GM21360 (cell line): ENCODE measurements at regions not wholly inside any gene's neighbourhood (a gene's known extent, or its start where the extent isn't known, plus 50 kb on each side); places are given as distances from the start of the nearest gene placed in this dataset.
"Not testable (repeated sequence)": the region's sequence is repeated elsewhere in the genome, so short reads cannot be mapped to it uniquely, and the experiment has no call there.

Experiments used
- ATAC-seq: cut with Tn5 transposase; IDR thresholded peaks from one replicate; pipeline ENCODE4 v1.9.1; 2021; ENCODE audit warnings: mild to moderate bottlenecking, moderate library complexity; ENCODE audit not compliant: unreplicated experiment

DNA sequence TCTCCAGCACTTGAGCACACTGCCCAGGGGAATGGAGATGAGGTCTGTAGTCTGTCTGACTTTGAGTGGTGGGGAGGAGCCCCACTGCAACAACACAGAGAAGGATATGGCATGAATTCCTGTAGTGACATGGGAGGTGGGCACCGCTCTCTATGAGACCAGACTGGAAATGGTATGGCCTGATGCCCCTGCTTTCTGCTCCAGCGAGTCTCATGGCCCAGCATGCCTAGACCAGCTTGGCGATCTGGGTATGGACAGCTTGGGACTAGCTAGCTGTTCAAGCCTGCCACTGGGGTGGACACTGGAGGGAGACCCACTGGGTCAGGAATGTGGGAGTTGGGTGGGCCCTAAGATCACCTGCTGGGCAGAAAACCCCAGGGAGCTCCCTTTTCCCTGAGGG lies 477.8 kb upstream of the SEL1L start:
- no peak for ATAC-seq

- ATAC-seq: no peak
These were observed 495.4 kb upstream of the SEL1L start for GRCh38 chr14:82029038-82029437.

GRCh38 chr14:82035397-82035796 lies 501.7 kb upstream of the SEL1L start:
- ATAC-seq: no peak

DNA sequence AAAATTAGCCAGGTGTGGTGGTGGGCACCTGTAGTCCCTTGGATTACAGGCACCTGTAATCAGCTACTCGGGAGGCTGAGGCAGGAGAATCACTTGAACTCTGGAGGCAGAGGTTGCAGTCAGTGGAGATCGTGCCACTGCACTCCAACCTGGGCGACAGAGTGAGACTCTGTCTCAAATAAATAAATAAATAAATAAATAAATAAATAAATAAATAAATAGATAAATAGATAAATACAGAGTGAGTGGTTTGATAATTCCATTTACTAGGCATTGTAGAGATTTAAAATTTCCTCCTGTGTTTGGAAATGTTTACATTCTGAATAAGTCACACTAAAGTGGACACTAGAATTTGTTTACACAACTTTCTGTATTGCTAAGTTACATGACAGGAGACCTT lies 504.4 kb upstream of the SEL1L start:
- ATAC-seq: not testable (repeated sequence)

DNA sequence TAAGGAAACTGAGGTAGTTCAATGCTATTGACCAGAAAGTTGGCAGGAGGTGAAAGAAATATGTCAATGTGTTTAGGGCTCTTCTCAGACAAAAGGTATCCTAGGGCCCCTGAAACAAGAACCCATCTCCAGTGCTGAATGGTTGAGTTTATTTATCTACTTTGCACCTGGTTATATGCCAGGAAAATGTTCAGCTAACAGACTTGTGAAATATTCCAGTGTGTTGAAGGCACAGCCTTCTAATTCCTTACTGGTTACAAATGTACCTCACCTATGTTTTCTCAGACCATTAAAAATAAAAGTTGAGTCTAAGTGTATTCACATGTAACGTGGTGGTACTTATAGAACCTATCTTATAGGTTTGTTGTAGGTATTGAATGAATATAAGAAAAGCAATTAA lies 511.7 kb upstream of the SEL1L start:
- no peak for ATAC-seq

GRCh38 chr14:82046512-82047226 lies 513.0 kb upstream of the SEL1L start:
- no peak for ATAC-seq

- ATAC-seq: no peak
These were observed 514.3 kb upstream of the SEL1L start for GRCh38 chr14:82047777-82048470.

DNA sequence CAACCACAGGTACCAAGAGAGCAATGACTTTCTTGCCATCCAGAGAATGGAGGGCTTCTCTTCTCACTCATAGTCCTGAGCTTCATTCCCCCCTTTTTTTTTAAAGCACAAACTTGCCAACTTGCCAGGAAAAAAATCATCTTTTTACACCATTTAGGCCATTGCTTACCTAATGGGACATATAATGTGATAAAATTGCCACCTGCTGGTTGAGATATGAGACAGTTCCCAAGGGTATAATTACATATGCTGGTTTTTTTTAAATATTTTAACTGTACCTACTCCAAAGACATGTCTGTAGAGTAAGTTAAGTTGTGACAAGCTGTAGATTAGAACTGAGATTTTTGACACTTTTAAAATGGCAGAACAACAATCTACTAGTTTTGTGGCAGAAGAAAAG lies 519.1 kb upstream of the SEL1L start:
- no peak for ATAC-seq

DNA sequence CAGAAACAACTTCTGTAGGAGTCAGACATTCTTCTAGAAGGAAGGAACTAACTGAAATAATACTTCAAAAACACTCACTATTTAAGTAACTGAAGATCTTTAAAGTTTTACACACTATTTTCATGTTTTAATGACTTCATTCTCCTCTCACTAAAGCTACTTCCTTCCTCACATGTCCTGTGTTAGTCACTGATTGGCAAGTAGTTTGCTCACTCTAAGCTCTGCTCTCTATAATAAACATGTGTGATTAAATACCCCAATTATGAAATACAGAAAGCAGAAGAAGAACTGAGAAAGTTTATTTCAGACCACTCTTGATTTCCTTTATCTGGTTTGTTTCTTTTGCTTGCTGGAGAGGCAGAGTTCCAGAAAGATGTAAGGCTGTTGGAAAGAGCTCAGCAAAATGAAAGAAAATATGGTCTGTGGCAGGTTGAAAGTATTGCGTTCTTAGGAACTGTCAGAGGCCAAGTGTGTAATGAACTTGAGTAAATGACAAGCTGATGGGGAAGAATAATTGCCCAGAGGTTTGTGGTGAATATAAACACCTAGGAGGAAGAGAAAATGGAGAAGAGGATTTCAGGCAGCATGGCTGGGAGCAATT lies 522.0 kb upstream of the SEL1L start:
- no peak for ATAC-seq

- no peak for ATAC-seq
These were observed 526.6 kb upstream of the SEL1L start for GRCh38 chr14:82060219-82060618.

DNA sequence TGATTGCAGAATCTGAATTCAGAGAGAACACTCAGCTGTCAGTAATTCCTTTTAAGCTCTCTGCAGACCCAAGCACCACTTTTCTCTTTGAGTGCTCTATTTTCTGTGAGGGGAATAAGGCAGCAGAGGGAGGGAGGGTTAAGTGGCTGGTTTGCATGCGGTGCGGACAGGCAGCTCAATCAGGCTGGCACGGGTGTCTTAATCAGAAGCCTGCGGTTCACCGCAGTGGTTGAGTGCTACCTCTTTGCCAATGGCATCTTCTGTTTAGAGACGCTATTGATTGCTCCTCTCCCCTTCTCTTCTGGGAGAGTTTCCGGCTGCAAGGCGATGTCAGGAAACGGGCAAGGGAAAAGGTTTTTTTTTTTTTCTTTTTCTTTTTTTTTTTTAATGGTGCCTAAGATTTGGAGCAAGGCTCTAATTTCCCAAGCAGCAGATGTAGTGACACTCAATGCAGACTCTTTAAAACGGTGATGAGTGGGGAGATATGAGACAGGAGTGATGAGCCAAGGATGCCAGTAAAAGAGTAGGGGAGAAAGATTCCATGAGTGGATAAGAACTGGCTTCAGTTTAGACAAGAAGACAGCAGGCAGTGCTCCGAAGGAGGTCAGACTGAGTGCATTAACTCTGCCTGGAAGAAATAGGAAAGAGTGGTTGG lies 533.7 kb upstream of the SEL1L start:
- ATAC-seq: no peak

DNA sequence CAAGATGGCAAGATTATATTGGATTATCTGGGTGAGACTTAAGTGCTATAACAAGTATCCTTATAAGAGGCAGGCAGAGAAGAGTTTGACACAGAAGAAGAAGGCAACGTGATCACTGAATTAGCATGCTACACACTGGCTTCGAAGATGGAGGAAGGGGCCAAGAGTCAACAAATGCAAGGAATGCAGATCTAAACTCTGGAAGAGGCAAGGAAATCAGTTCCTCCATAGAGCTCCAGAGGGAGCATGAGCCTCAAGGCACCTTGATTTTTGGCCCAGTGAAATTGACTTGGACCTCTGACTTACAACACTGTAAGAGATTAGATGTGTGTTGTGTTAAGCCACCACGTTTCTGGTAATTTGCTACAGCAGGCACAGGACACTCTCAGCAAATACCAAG lies 536.4 kb upstream of the SEL1L start:
- ATAC-seq: no peak

DNA sequence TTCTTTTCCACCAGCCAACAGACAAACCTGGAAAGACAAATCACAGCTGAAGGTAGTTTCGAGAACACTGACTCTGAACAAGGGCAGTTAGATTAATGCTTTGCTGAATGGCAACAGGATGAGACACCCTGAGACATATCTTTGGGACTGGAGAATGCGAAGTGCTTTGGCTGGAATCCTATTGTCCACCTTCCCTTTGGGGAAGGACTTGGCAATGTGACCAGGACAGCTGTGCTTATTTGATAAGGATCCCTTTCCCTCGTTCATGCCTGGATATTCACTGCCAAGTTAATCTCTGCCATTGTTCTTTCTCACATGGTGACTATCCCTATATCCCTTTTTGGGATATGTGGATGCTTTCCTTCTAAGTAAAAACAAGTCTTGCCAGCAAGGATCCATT lies 537.1 kb upstream of the SEL1L start:
- ATAC-seq: no peak

DNA sequence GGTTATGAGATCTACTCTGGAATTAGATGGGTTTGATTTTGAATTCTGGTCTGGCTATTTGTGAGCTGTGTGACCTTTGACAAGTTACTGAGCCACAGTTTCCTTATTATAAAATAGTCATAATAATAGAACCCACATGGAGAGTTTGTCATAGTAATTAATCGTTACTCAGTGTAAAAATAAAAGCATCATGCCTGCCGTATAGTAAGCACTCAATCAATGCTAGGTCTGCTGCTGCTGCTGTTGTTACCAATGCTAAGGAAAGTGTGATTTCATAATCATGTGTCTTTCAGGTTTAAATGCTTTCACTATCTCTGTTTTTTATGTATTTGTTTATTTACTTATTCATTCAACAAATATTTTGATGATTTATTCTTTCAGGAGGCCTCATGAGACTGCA lies 539.9 kb upstream of the SEL1L start:
- no peak for ATAC-seq

DNA sequence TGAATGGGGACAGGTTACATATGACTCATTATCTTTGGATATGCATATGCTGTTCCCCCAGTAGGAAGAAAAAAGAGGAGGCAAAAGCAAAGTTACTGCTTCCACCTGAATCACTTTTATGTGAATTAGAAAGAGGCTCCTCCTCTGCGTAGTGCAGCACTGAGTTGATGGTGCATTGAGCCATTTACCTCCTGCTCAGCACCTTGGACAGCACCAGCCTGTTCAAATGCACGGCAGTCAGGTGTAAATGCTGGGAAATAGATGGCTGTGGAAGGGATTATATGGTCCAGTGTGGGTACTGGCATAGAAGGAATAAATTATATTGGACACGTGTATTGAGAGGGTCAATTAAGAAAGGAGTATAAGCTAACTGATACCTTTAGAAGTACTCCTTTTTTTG lies 541.9 kb upstream of the SEL1L start:
- no peak for ATAC-seq

- no peak for ATAC-seq
These were observed 545.9 kb upstream of the SEL1L start for GRCh38 chr14:82079553-82079952.

- no peak for ATAC-seq
These were observed 546.7 kb upstream of the SEL1L start for GRCh38 chr14:82080370-82080769.

DNA sequence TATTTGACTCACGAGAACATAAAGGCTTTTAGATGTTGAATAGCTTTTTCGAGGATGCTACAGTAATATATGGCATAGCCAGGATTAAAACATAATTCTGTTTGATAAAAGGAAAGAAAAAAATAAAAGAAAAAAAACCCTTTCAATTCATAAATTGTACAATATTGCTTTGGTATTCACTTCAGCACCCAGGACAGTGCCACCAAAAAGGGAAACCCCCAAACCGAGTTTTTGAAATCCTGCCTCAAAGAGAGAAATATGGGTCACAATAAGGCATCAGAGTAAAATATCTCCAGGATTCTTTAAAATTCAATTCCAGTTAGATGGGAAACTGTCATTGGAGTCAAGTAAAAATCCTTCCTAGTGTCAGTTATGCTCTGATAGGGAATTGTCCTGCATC lies 551.2 kb upstream of the SEL1L start:
- ATAC-seq: no peak

GRCh38 chr14:82091097-82091496 lies 557.4 kb upstream of the SEL1L start:
- ATAC-seq: no peak

- ATAC-seq: no peak
These were observed 561.2 kb upstream of the SEL1L start for GRCh38 chr14:82094829-82095345.

DNA sequence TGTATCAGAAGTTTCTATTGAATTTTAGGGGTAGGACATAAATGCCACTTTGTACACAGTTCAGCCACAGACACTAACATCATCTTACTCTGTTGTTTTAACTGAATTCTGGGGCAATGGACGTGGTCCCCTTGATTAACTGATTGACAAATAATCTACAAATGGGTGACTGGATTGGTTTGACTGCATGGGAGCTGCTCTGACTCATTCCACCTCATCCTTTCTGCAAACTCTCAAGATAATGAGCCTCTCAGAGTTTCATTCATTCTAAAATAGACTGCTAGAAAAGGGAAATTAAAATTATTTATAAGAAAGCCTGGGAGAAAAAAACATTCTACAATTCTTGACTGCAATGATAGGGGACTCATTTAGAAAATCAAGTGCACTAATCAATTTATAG lies 570.4 kb upstream of the SEL1L start:
- no peak for ATAC-seq
